ENCODE measurements at regions not wholly inside any gene's neighbourhood (a gene's known extent, or its start where the extent isn't known, plus 50 kb on each side); places are given as distances from the start of the nearest gene placed in this dataset.

DNA sequence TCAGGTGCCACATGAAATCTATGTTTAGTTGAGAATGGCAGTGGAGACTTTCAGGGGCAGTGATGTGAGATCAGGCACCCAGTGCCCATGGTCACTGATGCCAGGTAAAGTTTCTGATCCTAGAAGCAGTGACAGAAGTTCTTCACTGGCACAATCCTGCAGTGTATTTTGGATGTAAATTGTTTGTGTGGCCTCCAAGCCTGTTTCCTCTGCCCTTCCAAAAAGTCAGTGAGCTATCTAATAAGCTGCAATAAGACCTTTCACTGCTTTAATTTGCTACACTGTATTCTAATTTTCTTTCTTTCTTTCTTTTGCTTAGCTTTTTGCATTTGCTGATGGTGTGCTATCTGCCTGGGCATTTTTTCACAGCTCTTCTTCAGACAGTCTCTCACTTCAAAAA is 1348.6 kb downstream of the ADGRL3 start:
- no peak for TF ChIP-seq EZH2 (IDR thresholded peaks at IDR 0.05)
- TF ChIP-seq POLR2AphosphoS5 (IDR thresholded peaks at IDR 0.05; ENCODE audit: borderline replicate concordance, low read depth, low read length), result no peak
- no peak for TF ChIP-seq FOXP2 (optimal IDR thresholded peaks at IDR 0.05; ENCODE audit: control extremely low read depth, extremely low read length, insufficient read depth)

All from SK-N-MC (cell line).